Psoas muscle (tissue), 7 donors: ENCODE measurements at regions not wholly inside any gene's neighbourhood (a gene's known extent, or its start where the extent isn't known, plus 50 kb on each side); places are given as distances from the start of the nearest gene placed in this dataset.
"Not testable (repeated sequence)": the region's sequence is repeated elsewhere in the genome, so short reads cannot be mapped to it uniquely, and the experiment has no call there.

Source experiments
- ATAC-seq, 4 donors: fragments of 200-7000 bp; cut with Tn5 transposase; one replicate each; pipeline ENCODE4 v1.9.1; 2020; ENCODE audit warnings: moderate library complexity in 3 of 4, mild to moderate bottlenecking in 2 of 4
- DNase-seq, 2 donors: peaks; one replicate each; pipeline ENCODE4 v3.0.0-alpha.2; 2020
- H3K27ac ChIP-seq: fragments of 200-600 bp; one replicate; pipeline ENCODE4 v1.8.0; 2022
- H3K27me3 ChIP-seq, 3 donors: fragments of 200-600 bp in 1 of 3; one replicate each; pipeline versions ENCODE4 v1.6.1 to v1.8.0; 2013 to 2022; ENCODE audit warnings: low read length in 2 of 3, mild to moderate bottlenecking in 2 of 3, moderate library complexity in 1 of 3; ENCODE audit not compliant: insufficient read depth in 3 of 3
- H3K36me3 ChIP-seq, 2 donors: fragments of 200-600 bp in 1 of 2; one replicate each; pipeline versions ENCODE4 v1.6.1 to v1.8.0; 2013 to 2022; ENCODE audit warnings: low read depth in 1 of 2, mild to moderate bottlenecking in 1 of 2, moderate library complexity in 1 of 2; ENCODE audit not compliant: insufficient read depth in 1 of 2
- H3K4me1 ChIP-seq: fragments of 200-600 bp; one replicate; pipeline ENCODE4 v1.8.0; 2022
- H3K4me3 ChIP-seq: fragments of 200-600 bp; one replicate; pipeline ENCODE4 v1.8.0; 2022; ENCODE audit warnings: mild to moderate bottlenecking
- H3K9me3 ChIP-seq: fragments of 200-600 bp; one replicate; pipeline ENCODE4 v1.8.0; 2022
- WGBS, 3 donors: extraction: QIAGEN DNeasy Blood & Tissue Kit; methylation state at CpG; one replicate each; pipeline versions ENCODE4 v1.1.6 to v1.1.7; 2013; 5-methylcytosine and 5-hydroxymethylcytosine counted together
- intact Hi-C, 2 donors: fragments of 100-400 bp; cut with DNase I; formaldehyde crosslinking; loops; one replicate each; pipeline versions ENCODE4 v1.11.0 to v1.14.2; 2022
- TF ChIP-seq, protein P1 (sequence below): fragments of 200-600 bp; IDR thresholded peaks from one replicate; pipeline ENCODE4 v1.8.0; 2022; ENCODE audit warnings: antibody characterized with exemption
- donor health status: healthy with polysubstance abuse.
- donor health status: DM: no; HTN: no; CAD: no; lungs with moderate emphysema.
- donor health status: Bipolar disorder and iron deficiency.
- donor health status: healthy.
- donor health status: DM: yes; HTN: yes; CAD: no.
- donor health status: DM: no; HTN: no; CAD: no.
- donor health status: DM: yes; HTN: yes; CAD: no.

DNA sequence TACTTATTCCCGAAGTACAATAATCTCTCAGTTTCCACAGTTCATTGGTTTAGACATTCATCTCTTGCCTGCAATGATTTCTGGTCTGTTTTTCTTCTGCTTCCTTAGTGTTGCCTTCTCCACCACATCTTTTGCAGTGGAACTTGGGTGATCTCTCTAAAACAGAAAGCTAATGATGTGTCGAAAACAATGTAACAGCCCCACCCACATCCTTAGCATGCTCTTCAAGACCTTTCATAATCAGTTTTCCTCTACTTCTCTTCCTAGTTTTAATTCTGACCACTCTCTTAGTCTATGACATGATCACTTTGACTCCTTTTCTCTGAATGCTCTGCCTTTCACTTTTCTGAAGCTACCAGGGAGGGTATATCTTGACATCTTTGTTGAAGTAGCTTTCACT is 1007.9 kb upstream of the CITED2 start:
- Histone ChIP-seq H3K4me1 (no peaks in the 10 kb centered on the region), H3K27me3 (no peaks in the 10 kb centered on the region), H3K27ac (no peak overlapping the region), H3K36me3 (no peaks in the 10 kb centered on the region), H3K9me3 (no peaks in the 10 kb centered on the region), H3K4me3 (no peak overlapping the region)
- no peak for ATAC-seq
- TF ChIP-seq, protein P1, sequence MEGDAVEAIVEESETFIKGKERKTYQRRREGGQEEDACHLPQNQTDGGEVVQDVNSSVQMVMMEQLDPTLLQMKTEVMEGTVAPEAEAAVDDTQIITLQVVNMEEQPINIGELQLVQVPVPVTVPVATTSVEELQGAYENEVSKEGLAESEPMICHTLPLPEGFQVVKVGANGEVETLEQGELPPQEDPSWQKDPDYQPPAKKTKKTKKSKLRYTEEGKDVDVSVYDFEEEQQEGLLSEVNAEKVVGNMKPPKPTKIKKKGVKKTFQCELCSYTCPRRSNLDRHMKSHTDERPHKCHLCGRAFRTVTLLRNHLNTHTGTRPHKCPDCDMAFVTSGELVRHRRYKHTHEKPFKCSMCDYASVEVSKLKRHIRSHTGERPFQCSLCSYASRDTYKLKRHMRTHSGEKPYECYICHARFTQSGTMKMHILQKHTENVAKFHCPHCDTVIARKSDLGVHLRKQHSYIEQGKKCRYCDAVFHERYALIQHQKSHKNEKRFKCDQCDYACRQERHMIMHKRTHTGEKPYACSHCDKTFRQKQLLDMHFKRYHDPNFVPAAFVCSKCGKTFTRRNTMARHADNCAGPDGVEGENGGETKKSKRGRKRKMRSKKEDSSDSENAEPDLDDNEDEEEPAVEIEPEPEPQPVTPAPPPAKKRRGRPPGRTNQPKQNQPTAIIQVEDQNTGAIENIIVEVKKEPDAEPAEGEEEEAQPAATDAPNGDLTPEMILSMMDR: no peak
- no peak for DNase-seq
- WGBS, 3 donors: 77 to 78% (median 77%) methylated on average over 2 of the region's 2 CpGs
- intact Hi-C loops: no loop called here

- Histone ChIP-seq H3K27me3 (no peaks in the 10 kb centered on the region), H3K9me3 (no peaks in the 10 kb centered on the region), H3K36me3 (no peaks in the 10 kb centered on the region), H3K4me1 (no peaks in the 10 kb centered on the region), H3K4me3 (no peak overlapping the region), H3K27ac (no peak overlapping the region)
- ATAC-seq: no peak
- TF ChIP-seq, protein P1: no peak
- WGBS, 3 donors: 90 to 94% (median 91%) methylated on average over 3 of the region's 3 CpGs
- intact Hi-C loops: no loop called here
- no peak for DNase-seq
Measured at GRCh38 chr6:140380427-140381218, 1006.2 kb upstream of the CITED2 start.

GRCh38 chr6:140379919-140380318 is 1005.5 kb upstream of the CITED2 start:
- Histone ChIP-seq H3K27ac (no peak overlapping the region), H3K4me1 (no peaks in the 10 kb centered on the region), H3K9me3 (no peaks in the 10 kb centered on the region), H3K4me3 (no peak overlapping the region), H3K36me3 (no peaks in the 10 kb centered on the region), H3K27me3 (no peaks in the 10 kb centered on the region)
- WGBS, 3 donors: 62 to 84% (median 64%) methylated on average over 2 of the region's 2 CpGs
- intact Hi-C loops: no loop called here
- no peak for DNase-seq
- no peak for ATAC-seq
- TF ChIP-seq, protein P1: no peak

- DNase-seq (no peak), ATAC-seq (no peak)
- no peaks in the 10 kb centered on the region for H3K27me3 ChIP-seq
- no peak overlapping the region for H3K27ac ChIP-seq
- H3K9me3 ChIP-seq: no peaks in the 10 kb centered on the region
- H3K36me3 ChIP-seq: no peaks in the 10 kb centered on the region
- TF ChIP-seq, protein P1: no peak
- H3K4me3 ChIP-seq: no peak overlapping the region
- H3K4me1 ChIP-seq: peaks cover 3% of the 10 kb centered on the region
- intact Hi-C loops: no loop called here
Measured at GRCh38 chr6:140376209-140376608, 1001.8 kb upstream of the CITED2 start.

GRCh38 chr6:140373728-140374127 is 999.3 kb upstream of the CITED2 start:
- H3K27me3 ChIP-seq, DNase-seq, H3K4me3 ChIP-seq, H3K9me3 ChIP-seq, intact Hi-C loops, H3K36me3 ChIP-seq, H3K27ac ChIP-seq, ATAC-seq: not testable (repeated sequence)
- H3K4me1 ChIP-seq: peaks cover 10% of the 10 kb centered on the region
- 97 to 98% (median 98%) methylated on average over 15 to 24 of the region's 24 CpGs for WGBS, 3 donors
